ENCODE measurements at regions not wholly inside any gene's neighbourhood (a gene's known extent, or its start where the extent isn't known, plus 50 kb on each side); places are given as distances from the start of the nearest gene placed in this dataset.
"Not testable (repeated sequence)": the region's sequence is repeated elsewhere in the genome, so short reads cannot be mapped to it uniquely, and the experiment has no call there.

DNA sequence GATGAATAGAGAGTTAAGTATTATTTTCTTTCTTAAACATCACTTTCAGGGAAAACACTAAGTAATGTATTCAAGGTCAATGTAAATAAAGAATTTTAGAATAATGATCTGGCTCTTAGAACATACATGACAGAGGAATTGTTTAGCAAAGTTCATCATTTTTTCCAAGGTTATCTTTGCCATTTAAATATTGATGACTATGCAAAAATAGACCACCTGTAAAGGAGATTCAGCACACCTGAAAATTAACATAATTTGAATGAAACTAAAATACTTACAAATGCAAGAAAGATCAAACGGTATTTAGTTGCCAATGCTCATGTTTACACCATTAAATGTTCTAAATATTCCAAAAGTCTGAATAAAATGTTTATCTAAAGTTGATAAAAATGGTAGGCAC is 782.6 kb upstream of the CHORDC1 start:
- DNase-seq (no peak), ATAC-seq (no peak)
- Histone ChIP-seq H3K4me1 (ENCODE audit: control insufficient read depth in 2 of 2, insufficient read depth in 2 of 2, low read length in 2 of 2) (no peaks in the 10 kb centered on the region), H3K27ac (ENCODE audit: low read depth, low read length) (no peak overlapping the region), H3K9me3 (ENCODE audit: control insufficient read depth in 2 of 3, low read length in 3 of 3) (no peaks in the 10 kb centered on the region), H3K4me3 (ENCODE audit: low read length) (no peak overlapping the region), H3K36me3 (ENCODE audit: control insufficient read depth in 2 of 3, insufficient read depth in 3 of 3, low read length in 3 of 3) (no peaks in the 10 kb centered on the region), H3K27me3 (ENCODE audit: control insufficient read depth in 2 of 2, insufficient read depth in 2 of 2, low read length in 2 of 2) (no peaks in the 10 kb centered on the region)
- Mint-ChIP-seq H3K27ac (no peak overlapping the region), H3K27me3 (no peaks in the 10 kb centered on the region), H3K36me3 (no peaks in the 10 kb centered on the region), H3K9me3 (peaks cover 3 to 28% (median 7%) of the 10 kb centered on the region in 11 donors), H3K4me1 (no peaks in the 10 kb centered on the region), H3K4me3 (no peak overlapping the region)
- ChIA-PET POLR2A (no interaction called here), CTCF (no interaction called here)
- intact Hi-C loops (cut with micrococcal nuclease): no loop called here

DNA sequence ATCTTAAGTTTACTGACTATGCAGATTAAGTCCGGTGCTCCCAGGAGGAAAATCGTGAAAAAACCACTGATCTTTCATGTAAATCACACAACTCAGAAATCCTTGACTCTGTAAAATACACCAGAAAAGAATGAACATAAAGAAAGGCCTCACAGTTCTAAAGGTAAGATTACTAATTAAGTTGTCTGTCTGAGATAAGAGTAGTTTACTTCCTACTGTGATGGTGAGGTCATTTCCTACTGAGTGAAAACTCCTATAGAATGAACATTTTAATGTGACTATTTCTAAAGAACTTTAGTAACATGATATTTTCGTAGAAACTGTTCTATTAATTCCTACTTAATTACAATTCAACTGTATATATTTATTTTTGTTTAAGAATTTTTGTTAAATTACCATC is 774.4 kb upstream of the CHORDC1 start:
- Histone ChIP-seq H3K27ac (ENCODE audit: low read depth, low read length) (no peak overlapping the region), H3K27me3 (ENCODE audit: control insufficient read depth in 2 of 2, insufficient read depth in 2 of 2, low read length in 2 of 2) (no peaks in the 10 kb centered on the region), H3K4me1 (ENCODE audit: control insufficient read depth in 2 of 2, insufficient read depth in 2 of 2, low read length in 2 of 2) (no peaks in the 10 kb centered on the region), H3K36me3 (ENCODE audit: control insufficient read depth in 2 of 3, insufficient read depth in 3 of 3, low read length in 3 of 3) (no peaks in the 10 kb centered on the region), H3K4me3 (ENCODE audit: low read length) (no peak overlapping the region), H3K9me3 (ENCODE audit: control insufficient read depth in 2 of 3, low read length in 3 of 3) (no peaks in the 10 kb centered on the region)
- Mint-ChIP-seq H3K36me3 (no peaks in the 10 kb centered on the region), H3K9me3 (peaks cover 0 to 24% (median 5%) of the 10 kb centered on the region in 11 donors), H3K4me3 (no peak overlapping the region), H3K27ac (no peak overlapping the region), H3K4me1 (no peaks in the 10 kb centered on the region), H3K27me3 (no peaks in the 10 kb centered on the region)
- DNase-seq (no peak), ATAC-seq (no peak)
- CTCF ChIA-PET: no interaction called here
- POLR2A ChIA-PET: no interaction called here
- intact Hi-C loops (cut with micrococcal nuclease): no loop called here

- CTCF ChIA-PET; H3K4me3 Mint-ChIP-seq; H3K27me3 ChIP-seq (ENCODE audit: control insufficient read depth in 2 of 2, insufficient read depth in 2 of 2, low read length in 2 of 2); H3K27me3 Mint-ChIP-seq; H3K4me3 ChIP-seq (ENCODE audit: low read length); ATAC-seq; H3K27ac Mint-ChIP-seq; intact Hi-C loops (cut with micrococcal nuclease); H3K27ac ChIP-seq (ENCODE audit: low read depth, low read length); H3K36me3 ChIP-seq (ENCODE audit: control insufficient read depth in 2 of 3, insufficient read depth in 3 of 3, low read length in 3 of 3); POLR2A ChIA-PET; H3K9me3 ChIP-seq (ENCODE audit: control insufficient read depth in 2 of 3, low read length in 3 of 3); H3K36me3 Mint-ChIP-seq; H3K4me1 ChIP-seq (ENCODE audit: control insufficient read depth in 2 of 2, insufficient read depth in 2 of 2, low read length in 2 of 2); H3K4me1 Mint-ChIP-seq; DNase-seq: not testable (repeated sequence)
- peaks cover 0 to 24% (median 12%) of the 10 kb centered on the region in 11 donors for H3K9me3 Mint-ChIP-seq
Measured at GRCh38 chr11:90972159-90972558, 749.3 kb upstream of the CHORDC1 start.

GRCh38 chr11:90947930-90948329 is 725.1 kb upstream of the CHORDC1 start:
- H3K27ac Mint-ChIP-seq: no peak overlapping the region
- CTCF ChIA-PET: no interaction called here

GRCh38 chr11:90930252-90930651 is 707.4 kb upstream of the CHORDC1 start:
- DNase-seq (no peak), ATAC-seq (no peak)
- Mint-ChIP-seq H3K9me3 (peaks cover 0 to 16% (median 9%) of the 10 kb centered on the region in 11 donors), H3K4me1 (peaks cover 0 to 2% (median 0%) of the 10 kb centered on the region in 7 donors), H3K36me3 (no peaks in the 10 kb centered on the region), H3K27ac (no peak overlapping the region), H3K4me3 (no peak overlapping the region), H3K27me3 (no peaks in the 10 kb centered on the region)
- CTCF ChIA-PET: no interaction called here
- Histone ChIP-seq H3K4me3 (ENCODE audit: low read length) (no peak overlapping the region), H3K27ac (ENCODE audit: low read depth, low read length) (no peak overlapping the region), H3K36me3 (ENCODE audit: control insufficient read depth in 2 of 3, insufficient read depth in 3 of 3, low read length in 3 of 3) (no peaks in the 10 kb centered on the region), H3K4me1 (ENCODE audit: control insufficient read depth in 2 of 2, insufficient read depth in 2 of 2, low read length in 2 of 2) (no peaks in the 10 kb centered on the region), H3K9me3 (ENCODE audit: control insufficient read depth in 2 of 3, low read length in 3 of 3) (no peaks in the 10 kb centered on the region), H3K27me3 (ENCODE audit: control insufficient read depth in 2 of 2, insufficient read depth in 2 of 2, low read length in 2 of 2) (no peaks in the 10 kb centered on the region)
- intact Hi-C loops (cut with micrococcal nuclease): no loop called here
- POLR2A ChIA-PET: no interaction called here

More at GRCh38 chr11:90947930-90948329, 725.1 kb upstream of the CHORDC1 start:
- no peaks in the 10 kb centered on the region for H3K9me3 ChIP-seq (ENCODE audit: control insufficient read depth in 2 of 3, low read length in 3 of 3)
- ATAC-seq: no peak
- no peaks in the 10 kb centered on the region for H3K36me3 ChIP-seq (ENCODE audit: control insufficient read depth in 2 of 3, insufficient read depth in 3 of 3, low read length in 3 of 3)
- H3K9me3 Mint-ChIP-seq: peaks cover 0 to 12% (median 0%) of the 10 kb centered on the region in 11 donors
- H3K4me1 ChIP-seq (ENCODE audit: control insufficient read depth in 2 of 2, insufficient read depth in 2 of 2, low read length in 2 of 2): no peaks in the 10 kb centered on the region
- no peaks in the 10 kb centered on the region for H3K36me3 Mint-ChIP-seq
- H3K4me3 ChIP-seq (ENCODE audit: low read length): no peak overlapping the region
- POLR2A ChIA-PET: no interaction called here
- H3K4me1 Mint-ChIP-seq: no peaks in the 10 kb centered on the region
- H3K27me3 Mint-ChIP-seq: no peaks in the 10 kb centered on the region
- no peak for DNase-seq
- no peaks in the 10 kb centered on the region for H3K27me3 ChIP-seq (ENCODE audit: control insufficient read depth in 2 of 2, insufficient read depth in 2 of 2, low read length in 2 of 2)
- no peak overlapping the region for H3K4me3 Mint-ChIP-seq
- intact Hi-C loops (cut with micrococcal nuclease): no loop called here
- H3K27ac ChIP-seq (ENCODE audit: low read depth, low read length): no peak overlapping the region

- no peak for ATAC-seq
- Mint-ChIP-seq H3K9me3 (peaks cover 0 to 15% (median 3%) of the 10 kb centered on the region in 11 donors), H3K4me3 (no peak overlapping the region), H3K27ac (no peak overlapping the region), H3K4me1 (no peaks in the 10 kb centered on the region), H3K36me3 (no peaks in the 10 kb centered on the region), H3K27me3 (no peaks in the 10 kb centered on the region)
- Histone ChIP-seq H3K4me3 (ENCODE audit: low read length) (no peak overlapping the region), H3K36me3 (ENCODE audit: control insufficient read depth in 2 of 3, insufficient read depth in 3 of 3, low read length in 3 of 3) (no peaks in the 10 kb centered on the region), H3K4me1 (ENCODE audit: control insufficient read depth in 2 of 2, insufficient read depth in 2 of 2, low read length in 2 of 2) (no peaks in the 10 kb centered on the region), H3K27me3 (ENCODE audit: control insufficient read depth in 2 of 2, insufficient read depth in 2 of 2, low read length in 2 of 2) (no peaks in the 10 kb centered on the region), H3K27ac (ENCODE audit: low read depth, low read length) (no peak overlapping the region), H3K9me3 (ENCODE audit: control insufficient read depth in 2 of 3, low read length in 3 of 3) (no peaks in the 10 kb centered on the region)
- intact Hi-C loops (cut with micrococcal nuclease): no loop called here
- ChIA-PET POLR2A (no interaction called here), CTCF (no interaction called here)
- no peak for DNase-seq
Measured at GRCh38 chr11:90919332-90919731, 696.5 kb upstream of the CHORDC1 start.

DNA sequence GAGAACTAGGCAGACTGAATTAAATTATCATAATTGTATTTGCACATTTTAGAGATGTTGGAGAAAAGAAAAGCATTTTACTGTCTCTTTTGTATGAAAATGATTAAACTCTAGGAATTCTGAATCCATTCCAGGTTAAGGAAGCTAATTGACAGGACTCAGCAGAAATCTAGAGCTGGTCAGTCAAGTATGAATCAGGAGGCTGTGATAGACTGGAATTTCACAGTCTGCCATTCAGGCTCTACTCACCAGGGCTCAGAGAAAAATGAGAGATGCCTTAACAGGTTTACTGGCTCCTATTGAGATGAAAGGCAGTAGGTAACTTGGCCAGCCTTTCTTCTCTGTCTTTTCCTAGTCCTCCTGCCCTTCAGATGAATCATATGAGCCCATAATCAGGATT is 693.9 kb upstream of the CHORDC1 start:
- H3K4me1 Mint-ChIP-seq: no peaks in the 10 kb centered on the region
- POLR2A ChIA-PET: no interaction called here
- CTCF ChIA-PET: no interaction called here

More for the DNA sequence above, 693.9 kb upstream of the CHORDC1 start:
- no peak overlapping the region for H3K27ac Mint-ChIP-seq
- DNase-seq (no peak), ATAC-seq (no peak)
- Histone ChIP-seq H3K36me3 (ENCODE audit: control insufficient read depth in 2 of 3, insufficient read depth in 3 of 3, low read length in 3 of 3) (no peaks in the 10 kb centered on the region), H3K27me3 (ENCODE audit: control insufficient read depth in 2 of 2, insufficient read depth in 2 of 2, low read length in 2 of 2) (no peaks in the 10 kb centered on the region), H3K4me1 (ENCODE audit: control insufficient read depth in 2 of 2, insufficient read depth in 2 of 2, low read length in 2 of 2) (no peaks in the 10 kb centered on the region), H3K27ac (ENCODE audit: low read depth, low read length) (no peak overlapping the region), H3K4me3 (ENCODE audit: low read length) (no peak overlapping the region), H3K9me3 (ENCODE audit: control insufficient read depth in 2 of 3, low read length in 3 of 3) (no peaks in the 10 kb centered on the region)
- H3K36me3 Mint-ChIP-seq: no peaks in the 10 kb centered on the region
- intact Hi-C loops (cut with micrococcal nuclease): no loop called here
- no peak overlapping the region for H3K4me3 Mint-ChIP-seq
- no peaks in the 10 kb centered on the region for H3K27me3 Mint-ChIP-seq
- peaks cover 0 to 14% (median 0%) of the 10 kb centered on the region in 11 donors for H3K9me3 Mint-ChIP-seq

Data from naive thymus-derived CD4-positive, alpha-beta T cell (primary cell).